Liver (tissue), 8 donors: ENCODE measurements at regions not wholly inside any gene's neighbourhood (a gene's known extent, or its start where the extent isn't known, plus 50 kb on each side); places are given as distances from the start of the nearest gene placed in this dataset.

Experiments used
- DNase-seq: peaks from one replicate; pipeline ENCODE4 v3.0.0-alpha.2; 2017; ENCODE audit warnings: low spot score
- H3K27ac ChIP-seq, 2 donors: one replicate each; pipeline ENCODE4 v1.7.0; 2013; ENCODE audit warnings: inconsistent platforms in 2 of 2, low read length in 2 of 2, control low read depth in 1 of 2, low read depth in 1 of 2, mild to moderate bottlenecking in 1 of 2
- H3K27me3 ChIP-seq, 4 donors: one replicate each; pipeline versions ENCODE4 v1.6.1 to v1.7.0; 2013; ENCODE audit warnings: low read length in 3 of 4, inconsistent platforms in 1 of 4, mild to moderate bottlenecking in 1 of 4, moderate library complexity in 1 of 4; ENCODE audit not compliant: control insufficient read depth in 4 of 4, insufficient read depth in 4 of 4
- H3K36me3 ChIP-seq, 4 donors: one replicate each; pipeline versions ENCODE4 v1.6.1 to v1.7.0; 2013; ENCODE audit warnings: low read length in 3 of 4, mild to moderate bottlenecking in 3 of 4, low read depth in 1 of 4, moderate library complexity in 1 of 4; ENCODE audit not compliant: control insufficient read depth in 4 of 4, insufficient read depth in 3 of 4
- H3K4me1 ChIP-seq, 4 donors: one replicate each; pipeline versions ENCODE4 v1.6.1 to v1.7.0; 2013; ENCODE audit warnings: low read length in 3 of 4, mild to moderate bottlenecking in 3 of 4, moderate library complexity in 1 of 4; ENCODE audit not compliant: control insufficient read depth in 4 of 4, insufficient read depth in 4 of 4
- H3K4me3 ChIP-seq, 3 donors: one replicate each; pipeline versions ENCODE4 v1.6.1 to v1.7.0; 2013; ENCODE audit warnings: low read length in 3 of 3, control low read depth in 1 of 3, low read depth in 1 of 3, mild to moderate bottlenecking in 1 of 3
- H3K9ac ChIP-seq, 2 donors: one replicate each; pipeline ENCODE4 v1.7.0; 2013; ENCODE audit warnings: low read length in 2 of 2, mild to moderate bottlenecking in 2 of 2, moderate library complexity in 2 of 2, control low read depth in 1 of 2, low read depth in 1 of 2
- H3K9me3 ChIP-seq, 4 donors: one replicate each; pipeline versions ENCODE4 v1.6.1 to v1.7.0; 2013; ENCODE audit warnings: low read length in 3 of 4; ENCODE audit not compliant: control insufficient read depth in 4 of 4
- ATF3 ChIP-seq: IDR thresholded peaks from 2 replicates; pipeline ENCODE4 v1.6.1; 2016; ENCODE audit warnings: antibody characterized with exemption
- CTCF ChIP-seq: fragments of 150-350 bp; IDR thresholded peaks from 2 replicates; pipeline ENCODE4 v1.5.1; 2017; ENCODE audit warnings: improper control_type of control experiment, low read depth, low read length; ENCODE audit not compliant: missing input control
- EGR1 ChIP-seq, 2 donors: IDR thresholded peaks; 2 replicates each; pipeline ENCODE4 v1.6.1; 2016 to 2018; ENCODE audit warnings: antibody characterized with exemption in 2 of 2, low read depth in 2 of 2
- FOXA1 ChIP-seq: IDR thresholded peaks from 2 replicates; pipeline ENCODE4 v1.6.1; 2016; ENCODE audit warnings: antibody characterized with exemption
- FOXA2 ChIP-seq: IDR thresholded peaks from 2 replicates; pipeline ENCODE4 v1.6.1; 2016; ENCODE audit warnings: antibody characterized with exemption
- GABPA ChIP-seq, 2 donors: IDR thresholded peaks in 1 of 2; conservative IDR thresholded peaks in 1 of 2; 2 replicates each; pipeline ENCODE4 v1.6.1; 2016; ENCODE audit warnings: antibody characterized with exemption in 2 of 2, mild to moderate bottlenecking in 1 of 2, moderate library complexity in 1 of 2
- HNF4A ChIP-seq, 2 donors: conservative IDR thresholded peaks; 2 replicates each; pipeline ENCODE4 v1.6.1; 2016; ENCODE audit warnings: antibody characterized with exemption in 2 of 2, mild to moderate bottlenecking in 2 of 2
- HNF4G ChIP-seq: IDR thresholded peaks from 2 replicates; pipeline ENCODE4 v1.6.1; 2016; ENCODE audit warnings: antibody characterized with exemption
- JUND ChIP-seq, 2 donors: IDR thresholded peaks; 2 replicates each; pipeline ENCODE4 v1.6.1; 2016; ENCODE audit warnings: antibody characterized with exemption in 2 of 2
- MAX ChIP-seq: IDR thresholded peaks from 2 replicates; pipeline ENCODE4 v1.6.1; 2016; ENCODE audit warnings: antibody characterized with exemption
- NR2F2 ChIP-seq: IDR thresholded peaks from 2 replicates; pipeline ENCODE4 v1.6.1; 2016; ENCODE audit warnings: antibody characterized with exemption
- RAD21 ChIP-seq, 2 donors: IDR thresholded peaks; 2 replicates each; pipeline ENCODE4 v1.6.1; 2016; ENCODE audit warnings: antibody characterized with exemption in 2 of 2, mild to moderate bottlenecking in 2 of 2
- REST ChIP-seq: IDR thresholded peaks from 2 replicates; pipeline ENCODE4 v1.6.1; 2016; ENCODE audit warnings: antibody characterized with exemption, mild to moderate bottlenecking
- RXRA ChIP-seq, 2 donors: IDR thresholded peaks; 2 replicates each; pipeline ENCODE4 v1.6.1; 2017 to 2018; ENCODE audit warnings: antibody characterized with exemption in 2 of 2, mild to moderate bottlenecking in 1 of 2
- SP1 ChIP-seq: IDR thresholded peaks from 2 replicates; pipeline ENCODE4 v1.6.1; 2018; ENCODE audit warnings: antibody characterized with exemption, mild to moderate bottlenecking
- TAF1 ChIP-seq: conservative IDR thresholded peaks from 2 replicates; pipeline ENCODE4 v1.6.1; 2016; ENCODE audit warnings: antibody characterized with exemption, mild to moderate bottlenecking
- YY1 ChIP-seq: IDR thresholded peaks from 2 replicates; pipeline ENCODE4 v1.6.1; 2016; ENCODE audit warnings: antibody characterized with exemption, mild to moderate bottlenecking
- ZBTB33 ChIP-seq: IDR thresholded peaks from 2 replicates; pipeline ENCODE4 v1.6.1; 2016; ENCODE audit warnings: antibody characterized with exemption
- whole genome bisulfite sequencing: extraction: QIAGEN DNeasy Blood & Tissue Kit; methylation state at CpG from one replicate; pipeline ENCODE4 v1.1.7; 2013; 5-methylcytosine and 5-hydroxymethylcytosine counted together
- donor health status: healthy.
- donor health status: healthy.
- donor health status: healthy.
- donor health status: healthy.
- donor health status: healthy.

GRCh38 chr5:44943647-44944046, 134.9 kb downstream of the MRPS30 start:
- DNase-seq = no peak
- Histone ChIP-seq H3K4me3 (no peak overlapping the region), H3K36me3 (no peaks in the 10 kb centered on the region), H3K27me3 (no peaks in the 10 kb centered on the region), H3K4me1 (no peaks in the 10 kb centered on the region), H3K27ac (no peak overlapping the region), H3K9ac (no peak overlapping the region), H3K9me3 (no peaks in the 10 kb centered on the region)
- 75% methylated on average over 2 of the region's 2 CpGs for WGBS
- TF ChIP-seq YY1 (no peak), SP1 (no peak), HNF4G (no peak), RXRA (IDR thresholded peaks at IDR 0.05) (no peak), JUND (IDR thresholded peaks at IDR 0.05) (no peak), TAF1 (no peak), ATF3 (no peak), RAD21 (IDR thresholded peaks at IDR 0.05) (no peak), NR2F2 (no peak), ZBTB33 (no peak), HNF4A (conservative IDR thresholded peaks at IDR 0.05) (no peak), GABPA (IDR thresholded peaks at IDR 0.05 in 1 of 2, conservative IDR thresholded peaks at IDR 0.05 in 1 of 2) (no peak), FOXA2 (no peak), REST (no peak), CTCF (no peak), FOXA1 (no peak), EGR1 (IDR thresholded peaks at IDR 0.05; ENCODE audit: low read depth in 2 of 2) (no peak), MAX (no peak)

GRCh38 chr5:44945743-44946142, 137.0 kb downstream of the MRPS30 start:
- WGBS = 73% methylated on average over 1 of the region's 1 CpG
- DNase-seq = no peak
- Histone ChIP-seq H3K36me3 (no peaks in the 10 kb centered on the region), H3K4me3 (no peak overlapping the region), H3K4me1 (no peaks in the 10 kb centered on the region), H3K9ac (no peak overlapping the region), H3K9me3 (no peaks in the 10 kb centered on the region), H3K27ac (no peak overlapping the region), H3K27me3 (no peaks in the 10 kb centered on the region)
- no peak for TF ChIP-seq NR2F2
- TF ChIP-seq HNF4A (conservative IDR thresholded peaks at IDR 0.05) = no peak
- no peak for TF ChIP-seq JUND (IDR thresholded peaks at IDR 0.05)
- no peak for TF ChIP-seq YY1
- no peak for TF ChIP-seq RXRA (IDR thresholded peaks at IDR 0.05)
- no peak for TF ChIP-seq CTCF
- no peak for TF ChIP-seq RAD21 (IDR thresholded peaks at IDR 0.05)
- TF ChIP-seq GABPA (IDR thresholded peaks at IDR 0.05 in 1 of 2, conservative IDR thresholded peaks at IDR 0.05 in 1 of 2) = no peak
- TF ChIP-seq EGR1 (IDR thresholded peaks at IDR 0.05; ENCODE audit: low read depth in 2 of 2) = no peak
- no peak for TF ChIP-seq SP1
- no peak for TF ChIP-seq FOXA2
- no peak for TF ChIP-seq ZBTB33
- TF ChIP-seq HNF4G = no peak
- TF ChIP-seq TAF1 = no peak
